ENCODE measurements at regions not wholly inside any gene's neighbourhood (a gene's known extent, or its start where the extent isn't known, plus 50 kb on each side); places are given as distances from the start of the nearest gene placed in this dataset.

- Histone ChIP-seq H4K20me1 (ENCODE audit: insufficient read depth, low read length) (no peaks in the 10 kb centered on the region), H3K79me2 (ENCODE audit: low read length) (no peaks in the 10 kb centered on the region), H3K9ac (ENCODE audit: low read length) (no peak overlapping the region), H2AFZ (ENCODE audit: low read depth, low read length) (no peak overlapping the region), H3K4me1 (ENCODE audit: low read length) (no peaks in the 10 kb centered on the region), H3K27ac (ENCODE audit: low read length) (no peak overlapping the region), H3K4me2 (ENCODE audit: low read length) (no peak overlapping the region), H3K4me3 (ENCODE audit: low read length) (no peak overlapping the region), H3K36me3 (replicated peaks; ENCODE audit: low read depth, low read length) (no peaks in the 10 kb centered on the region), H3K9me3 (ENCODE audit: insufficient read depth, low read length) (no peaks in the 10 kb centered on the region), H3K27me3 (ENCODE audit: low read depth, low read length) (no peaks in the 10 kb centered on the region)
- TF ChIP-seq CTCF (IDR thresholded peaks at IDR 0.05; ENCODE audit: low read depth, low read length) = no peak
- no peak for TF ChIP-seq EZH2phosphoT487 (IDR thresholded peaks at IDR 0.05; ENCODE audit: low read depth)
These were observed 62.9 kb downstream of the TENT5A start for GRCh38 chr6:81689580-81689979.

GRCh38 chr6:81683912-81684311 lies 68.6 kb downstream of the TENT5A start:
- H3K27ac ChIP-seq (ENCODE audit: low read length) = no peak overlapping the region
- no peak overlapping the region for H3K4me3 ChIP-seq (ENCODE audit: low read length)
- H3K4me1 ChIP-seq (ENCODE audit: low read length) = no peaks in the 10 kb centered on the region
- H2AFZ ChIP-seq (ENCODE audit: low read depth, low read length) = no peak overlapping the region
- no peaks in the 10 kb centered on the region for H3K36me3 ChIP-seq (replicated peaks; ENCODE audit: low read depth, low read length)
- H3K27me3 ChIP-seq (ENCODE audit: low read depth, low read length) = no peaks in the 10 kb centered on the region
- no peaks in the 10 kb centered on the region for H3K79me2 ChIP-seq (ENCODE audit: low read length)
- no peak overlapping the region for H3K9ac ChIP-seq (ENCODE audit: low read length)
- H3K9me3 ChIP-seq (ENCODE audit: insufficient read depth, low read length) = no peaks in the 10 kb centered on the region
- H4K20me1 ChIP-seq (ENCODE audit: insufficient read depth, low read length) = no peaks in the 10 kb centered on the region
- no peak overlapping the region for H3K4me2 ChIP-seq (ENCODE audit: low read length)
- TF ChIP-seq CTCF (IDR thresholded peaks at IDR 0.05; ENCODE audit: low read depth, low read length) (no peak), EZH2phosphoT487 (IDR thresholded peaks at IDR 0.05; ENCODE audit: low read depth) (no peak)

GRCh38 chr6:81682858-81683620 lies 69.4 kb downstream of the TENT5A start:
- TF ChIP-seq CTCF (IDR thresholded peaks at IDR 0.05; ENCODE audit: low read depth, low read length) (no peak), EZH2phosphoT487 (IDR thresholded peaks at IDR 0.05; ENCODE audit: low read depth) (no peak)

GRCh38 chr6:81682235-81682795 lies 70.2 kb downstream of the TENT5A start:
- Histone ChIP-seq H3K36me3 (replicated peaks; ENCODE audit: low read depth, low read length) (no peaks in the 10 kb centered on the region), H3K4me1 (ENCODE audit: low read length) (no peaks in the 10 kb centered on the region)

More at GRCh38 chr6:81682858-81683620, 69.4 kb downstream of the TENT5A start:
- Histone ChIP-seq H3K9me3 (ENCODE audit: insufficient read depth, low read length) (no peaks in the 10 kb centered on the region), H3K4me2 (ENCODE audit: low read length) (no peak overlapping the region), H3K4me3 (ENCODE audit: low read length) (no peak overlapping the region), H2AFZ (ENCODE audit: low read depth, low read length) (no peak overlapping the region), H3K27ac (ENCODE audit: low read length) (no peak overlapping the region), H4K20me1 (ENCODE audit: insufficient read depth, low read length) (no peaks in the 10 kb centered on the region), H3K79me2 (ENCODE audit: low read length) (no peaks in the 10 kb centered on the region), H3K4me1 (ENCODE audit: low read length) (no peaks in the 10 kb centered on the region), H3K36me3 (replicated peaks; ENCODE audit: low read depth, low read length) (no peaks in the 10 kb centered on the region), H3K9ac (ENCODE audit: low read length) (no peak overlapping the region), H3K27me3 (ENCODE audit: low read depth, low read length) (no peaks in the 10 kb centered on the region)

More at GRCh38 chr6:81682235-81682795, 70.2 kb downstream of the TENT5A start:
- H3K79me2 ChIP-seq (ENCODE audit: low read length) = no peaks in the 10 kb centered on the region
- no peak for TF ChIP-seq CTCF (IDR thresholded peaks at IDR 0.05; ENCODE audit: low read depth, low read length)
- no peak for TF ChIP-seq EZH2phosphoT487 (IDR thresholded peaks at IDR 0.05; ENCODE audit: low read depth)
- no peak overlapping the region for H3K4me3 ChIP-seq (ENCODE audit: low read length)
- no peak overlapping the region for H3K27ac ChIP-seq (ENCODE audit: low read length)
- H2AFZ ChIP-seq (ENCODE audit: low read depth, low read length) = no peak overlapping the region
- no peaks in the 10 kb centered on the region for H3K27me3 ChIP-seq (ENCODE audit: low read depth, low read length)
- H3K4me2 ChIP-seq (ENCODE audit: low read length) = no peak overlapping the region
- no peaks in the 10 kb centered on the region for H4K20me1 ChIP-seq (ENCODE audit: insufficient read depth, low read length)
- H3K9me3 ChIP-seq (ENCODE audit: insufficient read depth, low read length) = no peaks in the 10 kb centered on the region
- no peak overlapping the region for H3K9ac ChIP-seq (ENCODE audit: low read length)
